NCI-H2227 (cell line): ENCODE measurements at regions not wholly inside any gene's neighbourhood (a gene's known extent, or its start where the extent isn't known, plus 50 kb on each side); places are given as distances from the start of the nearest gene placed in this dataset.
"Not testable (repeated sequence)": the region's sequence is repeated elsewhere in the genome, so short reads cannot be mapped to it uniquely, and the experiment has no call there.

Experiments used
- DNase-seq: peaks from one replicate; lab custom pipeline; 2025; ENCODE audit not compliant: unreplicated experiment; lab: John Stamatoyannopoulos, UW

DNA sequence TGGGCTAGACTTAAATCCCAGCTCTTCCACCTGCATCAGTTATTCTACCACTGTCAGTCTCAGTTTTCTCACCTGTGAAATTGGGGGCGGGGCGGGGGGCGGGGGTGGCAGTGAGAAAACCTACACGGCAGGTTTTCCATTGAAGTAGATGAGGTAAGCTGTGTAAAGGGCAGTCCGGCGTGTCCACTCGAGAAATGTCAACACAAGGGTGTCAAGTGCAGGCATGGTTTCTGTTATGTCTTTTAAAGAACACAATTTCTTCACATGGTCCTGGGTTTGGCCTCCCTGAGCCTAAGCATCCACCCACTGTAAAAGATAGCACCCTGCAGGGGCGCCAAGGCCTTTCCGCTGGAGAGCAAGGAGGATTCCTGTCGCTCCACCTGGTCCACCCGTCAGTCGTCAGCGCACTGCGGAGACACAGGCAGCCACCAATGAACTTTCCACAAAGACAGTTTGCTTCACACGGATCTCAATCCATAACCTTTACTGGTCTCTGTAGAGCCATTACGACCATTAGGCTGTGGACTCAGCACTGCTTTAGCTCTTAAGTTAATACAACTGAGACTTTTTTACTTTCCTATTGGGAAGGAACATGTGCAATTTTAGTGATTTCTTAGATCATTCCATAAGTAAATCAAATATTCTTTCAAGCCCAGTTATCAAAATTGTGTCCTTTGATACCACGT lies 99.5 kb upstream of the FOXB1 start:
- DNase-seq = no peak

DNA sequence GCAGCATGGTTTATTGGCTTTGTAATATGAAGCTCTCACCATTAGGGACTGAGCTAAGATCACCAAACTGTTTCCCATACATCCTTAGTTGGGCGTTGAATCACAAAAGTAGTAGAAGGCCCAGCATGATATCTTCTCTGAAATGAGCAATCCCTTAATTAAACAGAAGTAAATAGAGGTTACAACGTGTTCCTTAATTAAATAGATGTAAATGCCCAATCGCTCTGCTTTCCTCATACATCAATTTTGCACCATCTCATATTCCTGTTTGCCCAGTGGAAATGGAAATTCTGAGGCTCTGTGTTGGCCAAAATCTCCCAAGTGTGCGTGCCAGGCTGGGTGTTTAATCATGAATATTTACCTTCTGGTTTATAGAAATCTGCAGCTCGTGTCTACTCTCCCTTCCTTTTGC lies 107.4 kb upstream of the FOXB1 start:
- DNase-seq = no peak

DNA sequence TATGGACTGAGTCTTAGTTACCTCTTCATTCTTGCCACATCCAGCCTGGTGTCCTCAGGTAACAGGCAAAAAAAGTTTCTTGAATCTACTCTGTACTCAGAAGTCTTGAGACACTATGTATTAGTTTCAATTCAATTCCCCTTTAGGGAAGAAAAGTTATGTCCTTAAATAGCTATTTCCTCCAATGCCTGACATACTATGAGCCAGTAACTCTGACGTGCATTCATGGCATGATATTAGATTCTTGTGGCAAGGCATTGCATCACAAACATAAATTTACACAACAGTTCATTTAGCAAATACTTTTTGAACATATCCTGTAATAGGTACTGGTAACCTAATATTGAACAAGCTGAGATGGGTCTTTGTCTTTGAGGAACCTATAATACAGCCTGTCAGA lies 109.3 kb upstream of the FOXB1 start:
- no peak for DNase-seq

DNA sequence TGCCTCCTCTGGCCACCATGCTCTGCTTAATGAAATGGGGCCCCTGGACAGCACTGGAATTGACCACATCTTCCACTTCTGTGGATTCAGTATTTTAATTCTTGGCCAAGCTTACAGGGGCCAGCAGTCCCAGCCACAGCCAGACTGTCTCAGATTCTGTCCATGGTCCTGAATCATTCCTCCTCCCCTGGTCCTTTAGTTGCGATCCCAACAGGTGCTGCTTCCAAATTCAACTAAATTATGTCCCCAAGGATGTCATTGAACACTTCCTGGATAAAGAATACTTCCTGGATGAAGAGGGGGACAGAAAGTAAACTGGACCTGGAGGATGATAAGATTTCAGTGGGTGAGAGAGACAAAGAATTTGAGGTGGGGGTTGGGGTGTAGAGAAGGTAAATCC lies 111.1 kb upstream of the FOXB1 start:
- no peak for DNase-seq

DNA sequence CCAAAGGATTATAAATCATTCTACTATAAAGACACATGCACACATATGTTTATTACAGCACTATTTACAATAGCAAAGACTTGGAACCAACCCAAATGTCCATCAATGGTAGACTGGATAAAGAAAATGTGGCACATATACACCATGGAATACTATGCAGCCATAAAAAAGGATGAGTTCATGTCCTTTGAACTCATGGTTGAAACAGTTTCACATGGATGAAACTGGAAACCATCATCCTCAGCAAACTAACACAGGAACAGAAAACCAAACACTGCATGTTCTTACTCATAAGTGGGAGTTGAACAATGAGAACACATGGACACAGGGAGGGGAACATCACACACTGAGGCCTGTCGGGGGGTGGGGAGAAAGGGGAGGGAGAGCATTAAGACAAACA lies 116.2 kb upstream of the FOXB1 start:
- not testable (repeated sequence) for DNase-seq

DNA sequence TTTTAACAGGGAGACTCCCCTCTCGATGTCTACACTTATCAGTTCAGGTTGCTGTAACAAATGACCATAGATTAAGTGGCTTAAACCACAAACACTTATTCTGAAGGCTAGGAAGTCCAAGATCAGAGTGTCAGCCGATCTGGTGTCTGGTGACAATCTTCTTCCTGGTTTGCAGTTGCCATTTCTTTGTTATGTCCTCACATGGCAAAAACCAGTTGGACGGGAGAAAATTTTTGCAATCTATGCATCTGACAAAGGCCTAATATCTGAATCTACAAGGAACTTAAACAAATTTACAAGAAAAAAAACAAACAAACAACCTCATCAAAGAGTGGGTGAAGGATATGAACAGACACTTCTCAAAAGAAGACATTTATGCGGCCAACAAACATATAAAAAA lies 116.9 kb upstream of the FOXB1 start:
- DNase-seq = no peak

DNA sequence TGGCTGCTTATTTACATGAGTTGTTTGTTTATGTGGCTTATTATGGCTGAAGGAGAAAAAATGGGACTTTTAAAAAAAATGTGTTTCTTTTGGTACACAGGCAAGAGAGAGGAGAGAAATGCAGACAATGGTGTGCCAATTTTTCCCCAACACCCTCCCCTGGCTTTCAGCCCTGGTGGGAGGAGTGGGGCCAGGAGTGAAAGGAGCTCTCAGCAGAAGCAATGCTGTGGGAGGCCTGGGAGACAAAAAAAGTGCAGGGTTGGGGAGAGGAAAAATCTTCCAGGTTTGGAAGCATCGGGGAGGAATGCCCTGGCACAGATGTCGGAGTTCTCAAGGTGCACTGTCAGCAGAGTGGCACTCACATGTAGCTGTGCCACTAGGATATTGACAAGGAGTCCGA lies 117.7 kb upstream of the FOXB1 start:
- DNase-seq = no peak

DNA sequence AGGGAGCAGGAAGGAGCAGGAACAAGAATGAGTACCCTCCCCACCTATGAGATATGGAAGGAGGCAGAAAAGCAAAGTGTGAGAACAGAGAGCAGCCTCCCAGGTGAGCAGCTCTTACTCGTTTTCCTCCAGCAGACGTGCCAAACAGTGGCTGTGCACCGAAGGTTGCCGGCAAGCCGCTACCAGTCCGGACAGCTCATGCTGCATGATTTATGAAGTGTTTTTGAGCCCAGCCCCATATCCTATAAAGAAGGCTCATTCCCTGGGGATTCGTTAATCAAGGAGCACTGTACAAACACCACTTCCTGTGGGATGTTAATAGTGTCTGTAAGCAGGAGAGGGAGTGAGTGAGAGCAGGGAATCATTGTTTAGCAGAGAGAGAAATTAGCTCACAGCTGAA lies 118.3 kb upstream of the FOXB1 start:
- peak; percentile 55 for DNase-seq

DNA sequence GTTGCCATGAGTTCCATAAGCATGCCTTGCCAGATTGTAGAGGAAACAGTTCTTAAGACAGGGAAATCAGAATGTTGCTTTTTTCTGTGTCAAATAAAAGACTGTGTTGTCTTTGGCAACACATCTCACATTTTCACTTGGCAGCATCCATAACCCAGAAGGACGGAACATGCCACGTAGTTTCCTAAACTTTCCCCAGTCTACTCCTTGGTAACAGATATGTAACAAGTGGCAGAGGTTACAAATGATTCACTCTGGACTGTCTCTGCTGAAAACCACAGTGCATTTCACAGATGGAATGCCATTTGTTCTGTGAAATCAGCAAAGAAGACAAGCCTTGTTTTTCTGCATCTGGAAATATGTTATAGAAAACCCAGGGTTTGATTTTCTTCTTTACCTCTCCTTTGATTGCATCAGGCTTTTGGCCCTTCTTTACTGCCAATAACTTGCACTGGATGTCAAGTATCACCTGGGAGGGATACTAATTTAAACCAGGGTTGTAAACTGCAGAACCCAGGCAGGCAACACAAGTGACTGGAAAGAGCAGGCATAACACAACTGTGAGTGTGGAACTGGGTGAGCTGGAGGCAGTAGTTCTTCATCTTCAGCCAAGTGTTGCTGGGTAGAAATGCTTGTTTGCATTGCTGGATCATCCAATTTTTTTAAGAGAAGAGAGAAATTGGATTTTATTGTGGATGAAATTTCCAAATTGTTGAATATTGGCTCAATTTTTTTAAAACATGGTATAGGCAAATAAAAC lies 124.4 kb upstream of the FOXB1 start:
- DNase-seq = no peak

DNA sequence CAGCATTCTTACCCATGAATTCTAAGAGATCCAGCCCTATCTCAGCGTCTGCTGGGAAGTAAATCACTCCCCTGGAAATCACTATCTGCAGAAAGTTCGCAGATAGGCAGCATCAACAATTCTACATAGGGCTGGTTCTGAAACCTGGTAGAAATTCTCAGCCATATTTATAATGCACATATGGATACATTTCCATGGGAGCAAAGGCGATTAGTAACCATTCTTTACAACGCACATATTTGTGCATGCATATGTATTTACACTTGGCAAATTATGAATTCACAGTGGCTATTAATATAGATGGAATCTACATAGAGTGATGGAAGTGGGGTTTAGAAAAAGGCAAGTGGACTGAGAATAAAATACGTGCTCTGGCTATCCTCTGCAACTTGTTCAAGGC lies 128.0 kb upstream of the FOXB1 start:
- DNase-seq = no peak

DNA sequence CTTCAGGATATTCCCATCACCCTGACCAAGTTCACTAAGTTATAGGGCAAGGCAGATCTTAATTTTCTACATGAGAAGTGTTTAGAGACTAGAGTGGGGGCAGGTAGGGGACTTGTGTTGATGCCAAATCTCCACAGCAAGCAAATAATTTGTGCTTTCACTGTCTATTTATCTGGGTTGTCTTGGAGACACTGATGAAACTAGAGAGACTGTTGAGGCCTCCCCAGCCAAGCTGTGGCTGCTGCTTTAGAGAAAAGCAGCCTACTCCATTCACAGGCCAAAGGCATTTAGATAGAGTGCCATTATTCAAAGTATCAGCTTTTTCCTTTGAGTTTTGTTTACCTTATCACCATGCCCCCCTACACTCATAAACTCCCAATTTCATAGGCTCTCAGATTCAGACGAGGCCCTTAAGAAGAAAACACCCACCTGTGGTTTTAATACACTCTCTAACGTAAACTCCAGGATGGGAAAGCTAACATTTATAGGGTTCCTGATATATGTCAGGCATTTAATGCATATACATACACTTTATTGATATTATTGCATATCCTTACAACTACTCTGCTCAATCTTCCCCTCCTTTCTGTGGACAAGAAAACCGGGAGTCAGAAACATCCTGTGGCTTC lies 130.4 kb upstream of the FOXB1 start:
- peak; percentile 8 for DNase-seq

DNA sequence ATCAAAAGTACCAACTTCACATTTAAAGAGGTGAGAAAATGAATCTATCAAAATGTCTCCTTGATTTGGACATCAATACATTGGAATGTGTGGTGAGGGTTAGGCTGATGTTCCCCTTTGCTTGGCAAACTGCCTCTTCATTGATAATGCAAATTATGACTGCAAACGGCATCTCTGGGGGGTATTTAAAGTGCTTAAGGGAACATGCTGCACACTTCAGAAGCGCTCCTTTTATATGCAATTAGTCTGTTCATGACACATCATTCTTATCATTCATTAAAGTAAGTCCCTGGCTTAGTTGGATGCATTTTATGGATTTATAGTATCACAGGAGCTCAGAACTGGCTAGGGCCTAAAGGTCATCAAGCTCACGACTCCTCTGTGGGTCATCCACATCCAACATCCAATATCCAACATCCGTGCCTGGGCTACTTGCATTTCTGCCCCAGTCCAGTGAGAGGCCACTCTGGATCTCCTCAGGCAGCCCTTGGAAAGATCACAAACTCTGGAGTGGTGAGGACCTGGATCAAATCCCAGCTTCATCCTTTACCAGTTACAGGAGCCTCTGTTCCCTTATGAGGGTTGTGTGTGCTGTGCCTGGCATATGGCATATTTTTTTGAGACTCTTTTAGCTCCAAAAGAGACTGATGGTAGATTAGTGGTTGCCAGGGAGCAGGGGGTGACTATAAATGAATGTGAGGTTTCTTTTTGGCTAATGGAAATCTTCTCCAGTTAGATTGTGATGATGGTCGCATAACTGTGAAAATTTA lies 136.8 kb upstream of the FOXB1 start:
- DNase-seq = no peak

DNA sequence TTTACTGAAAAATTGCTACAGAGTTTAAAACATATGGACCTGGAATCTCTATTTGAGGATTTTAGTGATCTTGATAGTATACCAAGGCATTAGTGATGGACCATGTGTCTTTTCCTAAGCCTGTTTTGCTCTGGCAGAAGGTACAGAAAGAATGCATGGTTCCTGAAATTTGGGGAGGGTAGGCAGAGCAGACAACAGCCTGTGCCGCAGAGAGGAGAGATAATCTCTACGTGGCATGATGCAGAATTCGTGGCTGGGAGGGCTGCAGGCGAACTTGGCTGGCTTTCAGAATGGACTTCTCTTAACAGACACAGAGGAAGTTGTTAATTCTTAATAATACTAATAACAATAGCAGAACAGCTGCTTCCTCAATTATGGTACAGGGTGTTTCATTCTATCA lies 137.5 kb upstream of the FOXB1 start:
- no peak for DNase-seq

DNA sequence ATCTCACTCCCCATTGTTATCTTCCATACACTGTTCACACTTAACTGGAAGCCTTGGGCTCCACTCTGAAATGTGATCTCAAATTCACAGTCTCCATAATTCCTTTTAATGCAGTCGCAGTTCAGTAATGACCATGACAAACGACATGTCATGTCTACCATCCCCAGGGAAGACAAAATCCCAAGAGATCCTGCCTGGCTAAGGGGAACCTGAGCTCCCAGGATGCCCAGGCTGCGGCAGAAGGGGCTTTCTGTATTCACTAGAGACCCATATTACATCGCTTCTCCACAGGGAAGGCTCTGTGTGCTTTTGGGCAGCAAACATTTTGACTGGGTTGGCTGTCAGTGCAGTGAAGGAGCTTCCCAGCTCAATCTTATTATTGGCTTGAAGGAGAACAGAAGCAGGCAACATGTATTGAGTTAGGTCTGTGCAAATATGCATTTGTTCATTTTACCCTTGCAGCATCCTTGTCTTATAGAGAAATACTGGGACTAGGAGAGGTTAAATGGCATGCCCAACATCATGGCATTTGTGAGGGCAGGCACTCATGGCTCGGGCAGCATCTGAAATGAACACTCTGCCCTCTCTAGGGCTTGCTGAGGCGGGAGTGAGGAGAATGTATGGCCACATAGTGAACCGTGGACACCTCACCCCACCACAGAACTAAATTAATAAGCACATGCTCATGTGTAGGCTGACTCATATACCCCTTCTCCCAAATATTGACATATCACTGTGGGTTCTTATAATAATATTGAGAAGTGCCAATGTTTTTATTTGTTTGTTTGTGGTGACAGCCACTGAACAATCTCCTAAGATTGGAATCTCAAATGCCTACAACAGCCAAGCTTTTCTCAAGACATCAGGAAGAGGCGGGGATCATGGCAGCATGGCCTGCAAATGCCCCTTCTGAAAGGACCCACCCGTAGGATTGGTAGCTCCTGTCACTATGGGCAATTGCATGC lies 141.6 kb upstream of the FOXB1 start:
- DNase-seq = no peak

DNA sequence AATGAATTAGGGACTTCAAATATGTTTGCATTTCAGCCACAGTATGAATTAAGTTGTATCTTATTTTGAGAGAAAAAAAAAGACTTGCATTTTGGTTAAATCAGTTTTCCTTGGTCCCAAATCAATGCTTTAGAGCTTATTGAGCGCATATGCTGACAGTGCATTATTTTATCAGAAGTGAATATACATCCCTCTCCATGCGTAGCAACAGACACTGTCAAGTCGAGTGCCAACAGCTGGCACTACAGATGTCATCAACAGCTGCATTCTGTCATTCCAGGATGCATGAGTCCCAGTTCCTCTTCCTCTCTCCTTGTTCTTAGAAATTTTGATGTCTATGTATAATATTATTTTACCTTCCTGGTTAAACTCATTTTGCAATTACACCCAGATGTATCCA lies 156.1 kb upstream of the FOXB1 start:
- DNase-seq = no peak

DNA sequence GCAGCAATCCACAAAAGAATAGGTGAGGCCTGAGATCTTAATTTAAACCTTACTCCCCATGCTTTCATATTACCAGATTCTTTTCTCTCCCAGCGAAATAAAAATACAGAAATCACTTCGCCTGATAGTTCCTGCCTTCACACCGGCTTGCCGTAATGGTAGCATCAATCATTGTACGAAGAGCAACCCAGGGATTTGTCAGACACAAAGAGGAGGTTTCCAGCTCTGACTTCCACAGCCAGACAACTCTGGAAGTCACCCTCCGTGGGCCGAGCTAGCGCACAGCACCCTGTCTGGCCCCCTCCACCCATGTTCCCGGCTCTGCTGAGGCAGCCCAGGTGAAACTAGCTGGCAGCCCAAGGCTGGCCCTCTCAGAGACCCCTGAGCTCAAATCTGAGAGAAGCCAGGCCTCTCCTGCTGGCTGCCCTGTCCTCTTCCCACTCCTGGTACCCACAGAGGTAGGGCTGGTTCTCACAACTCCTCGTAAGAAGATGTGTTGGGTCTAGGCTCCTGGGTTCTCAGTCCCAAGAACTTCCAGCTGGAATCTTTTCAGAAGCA lies 156.9 kb upstream of the BNIP2 start:
- DNase-seq = no peak

DNA sequence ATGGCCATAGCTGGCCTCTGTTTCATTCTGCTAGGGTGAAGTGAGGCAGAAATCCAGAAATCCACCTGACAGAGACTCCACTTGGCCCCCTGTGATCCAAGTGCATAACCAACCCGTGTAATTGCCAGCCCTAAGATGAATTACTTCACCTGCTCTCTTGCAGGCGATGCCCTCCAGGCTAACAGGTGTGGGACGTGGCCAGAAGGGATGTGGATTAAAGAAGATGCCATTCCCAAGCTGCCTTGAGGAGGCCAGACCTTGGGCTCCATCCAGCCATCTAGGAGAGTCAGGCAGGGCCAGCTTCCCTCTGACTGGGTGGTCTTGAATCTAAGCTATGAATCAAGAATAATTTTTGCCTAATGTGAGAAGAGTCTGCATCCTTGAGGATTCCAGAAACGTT lies 154.5 kb upstream of the BNIP2 start:
- DNase-seq = no peak

DNA sequence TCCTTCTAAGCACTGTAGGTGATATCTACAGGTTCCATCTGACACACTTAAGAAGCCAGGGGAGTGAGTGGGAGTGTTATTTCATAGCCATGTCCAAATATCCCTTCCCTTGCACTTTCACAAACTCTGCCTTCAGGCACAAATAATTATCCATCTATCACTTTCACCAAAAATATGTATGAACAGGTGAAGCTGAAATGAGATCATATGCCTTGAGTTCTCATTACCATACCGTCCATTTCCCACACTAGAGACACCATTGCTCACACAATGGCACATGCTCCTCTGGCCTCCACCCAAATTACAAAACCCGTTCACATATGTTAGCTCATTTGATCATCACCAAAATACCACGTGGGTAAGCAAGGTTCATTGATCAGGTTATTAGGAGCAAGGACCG lies 151.9 kb upstream of the BNIP2 start:
- no peak for DNase-seq

DNA sequence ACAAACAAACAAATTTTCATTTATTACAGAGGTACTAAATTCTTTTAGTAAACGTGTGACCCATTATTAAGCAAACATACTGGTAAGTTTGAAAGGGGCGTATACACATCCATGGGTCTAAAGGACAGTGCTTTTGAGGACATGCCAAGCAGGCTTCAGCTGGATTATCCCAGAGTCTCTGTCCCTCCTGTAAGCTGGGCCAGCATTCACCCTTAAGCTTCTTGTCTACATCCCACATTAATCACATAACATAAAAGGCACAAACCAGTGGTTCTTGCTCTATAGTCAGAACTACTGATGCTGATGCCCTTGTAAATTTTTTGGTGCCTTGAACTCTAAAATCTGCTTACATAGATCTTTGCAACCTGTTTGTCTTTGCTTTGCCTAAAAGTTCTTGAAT lies 150.8 kb upstream of the BNIP2 start:
- no peak for DNase-seq

DNA sequence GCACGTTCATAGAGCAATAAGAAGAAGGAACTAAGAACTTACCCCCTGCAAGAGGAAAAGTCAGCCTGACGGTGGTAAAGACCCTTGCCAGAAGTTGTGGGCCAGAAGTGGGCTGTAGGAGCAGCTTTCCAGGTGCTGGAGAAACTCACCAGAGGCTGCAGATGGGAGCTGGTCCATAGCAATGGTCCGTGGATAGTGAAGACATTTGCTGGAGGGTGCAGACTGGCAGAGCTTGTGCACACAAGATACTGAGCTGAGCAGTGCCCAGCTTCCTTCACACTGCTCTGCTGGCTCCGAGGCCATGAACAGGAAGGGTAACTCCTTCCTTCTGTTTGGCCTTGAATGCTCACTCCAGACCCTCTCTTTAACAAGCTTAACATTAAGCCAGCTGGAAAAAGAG lies 149.8 kb upstream of the BNIP2 start:
- no peak for DNase-seq
